GM18861 (cell line): ENCODE measurements at regions not wholly inside any gene's neighbourhood (a gene's known extent, or its start where the extent isn't known, plus 50 kb on each side); places are given as distances from the start of the nearest gene placed in this dataset.
A peak's percentile ranks its signal among the peaks of the same experiment; 100 is the strongest.

Experiments used
- ATAC-seq: cut with Tn5 transposase; IDR thresholded peaks from one replicate; pipeline ENCODE4 v1.9.1; 2021; ENCODE audit not compliant: unreplicated experiment

DNA sequence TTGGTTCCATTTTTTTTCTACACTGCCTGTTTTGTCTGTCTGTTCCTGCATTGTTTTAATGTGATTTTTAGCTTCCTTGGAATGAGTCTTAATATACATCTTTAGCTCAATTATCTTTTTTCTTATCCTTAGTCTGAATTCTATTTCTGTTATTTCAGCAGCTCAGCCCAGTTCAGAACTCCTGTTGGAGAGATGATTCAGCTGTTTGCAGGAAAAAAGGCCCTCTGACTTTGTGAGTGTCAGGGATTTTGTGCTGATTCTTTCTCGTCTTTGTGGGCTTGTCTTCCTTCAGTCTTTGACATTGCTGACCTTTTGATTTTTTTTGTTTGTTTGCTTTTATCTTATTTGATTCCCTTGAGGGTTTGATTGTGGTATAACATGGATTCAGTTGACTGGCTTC, 343.2 kb upstream of the TRAM1L1 start:
- ATAC-seq, result no peak

DNA sequence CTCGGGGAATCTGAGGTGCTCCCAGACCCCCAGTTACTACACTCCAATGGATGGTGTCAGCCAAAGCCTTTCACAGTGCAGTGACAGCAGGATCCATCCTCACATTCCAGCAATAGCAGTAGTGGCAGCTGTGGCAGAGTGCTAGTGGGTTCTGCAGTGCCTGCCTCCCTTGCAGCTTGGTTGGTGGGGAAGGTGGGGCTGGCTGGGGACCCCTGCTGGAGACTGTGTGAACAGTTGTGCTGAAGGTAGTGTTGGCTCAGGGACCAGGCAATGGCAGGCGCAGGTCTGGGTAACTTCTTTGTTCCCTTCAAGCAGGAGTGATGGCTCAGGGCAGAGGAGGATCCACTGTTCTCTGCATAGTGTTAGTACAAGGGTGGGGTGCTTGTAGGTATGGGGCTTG, 343.7 kb upstream of the TRAM1L1 start:
- ATAC-seq, result no peak

GRCh38 chr4:117429506-117429905, 344.1 kb upstream of the TRAM1L1 start:
- ATAC-seq, result no peak

DNA sequence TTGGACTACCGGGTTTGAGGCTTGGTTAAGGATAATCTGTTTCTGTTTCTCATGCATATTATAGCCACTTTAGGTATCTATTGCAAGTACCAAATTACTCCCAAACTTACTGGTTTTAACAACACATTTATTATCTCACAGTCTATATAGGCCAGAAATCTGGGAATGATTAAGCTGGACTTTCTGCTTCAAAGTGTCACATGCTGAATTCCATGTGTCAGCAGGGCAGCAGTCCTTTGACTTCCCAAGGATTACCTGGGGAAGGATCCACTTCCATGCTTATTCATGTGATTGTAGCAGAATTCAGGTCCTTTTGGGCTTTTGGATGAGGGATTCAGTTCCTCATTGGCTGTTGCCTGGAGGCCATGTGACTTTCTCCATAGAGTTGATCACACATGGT, 349.0 kb upstream of the TRAM1L1 start:
- ATAC-seq, result no peak

- ATAC-seq, result peak; percentile 49
These were observed 362.5 kb upstream of the TRAM1L1 start for GRCh38 chr4:117447925-117448324.

DNA sequence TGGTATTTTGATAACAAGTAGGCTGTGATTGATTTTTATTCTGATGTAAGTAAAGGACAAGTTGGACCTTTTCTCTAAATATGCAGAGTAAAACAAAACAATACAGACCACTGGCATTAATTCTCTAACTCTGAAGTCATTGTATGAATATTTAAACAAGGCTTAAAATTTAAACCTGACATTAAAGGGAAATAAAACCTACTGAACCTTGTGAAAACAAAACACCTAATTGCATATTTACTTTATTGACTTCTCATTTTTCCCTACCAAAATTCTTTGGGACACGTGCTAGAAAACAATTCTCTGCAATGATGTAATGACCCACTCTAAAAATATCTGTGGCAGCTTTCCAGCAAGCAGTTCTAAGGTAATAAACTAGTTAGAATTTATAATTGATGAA, 369.7 kb upstream of the TRAM1L1 start:
- no peak for ATAC-seq

DNA sequence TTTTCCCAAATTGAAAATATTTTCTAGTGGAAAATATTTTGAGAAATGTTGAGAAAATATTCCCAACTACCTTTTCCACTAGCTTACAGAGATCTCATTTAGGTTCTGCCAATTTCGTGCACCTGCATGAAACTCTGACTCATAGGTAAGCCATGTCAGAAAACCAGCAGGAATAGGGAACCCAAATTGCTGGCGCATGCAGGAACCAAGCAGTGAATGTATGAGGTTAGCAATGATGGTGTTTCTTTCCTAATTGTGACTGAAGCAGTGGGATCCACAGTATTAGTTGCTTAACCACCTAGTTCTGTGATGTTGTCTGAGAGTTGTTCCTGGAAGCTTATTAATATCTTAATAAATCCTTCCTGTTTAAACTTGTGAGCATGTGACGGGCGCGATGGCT, 381.0 kb upstream of the TRAM1L1 start:
- no peak for ATAC-seq

DNA sequence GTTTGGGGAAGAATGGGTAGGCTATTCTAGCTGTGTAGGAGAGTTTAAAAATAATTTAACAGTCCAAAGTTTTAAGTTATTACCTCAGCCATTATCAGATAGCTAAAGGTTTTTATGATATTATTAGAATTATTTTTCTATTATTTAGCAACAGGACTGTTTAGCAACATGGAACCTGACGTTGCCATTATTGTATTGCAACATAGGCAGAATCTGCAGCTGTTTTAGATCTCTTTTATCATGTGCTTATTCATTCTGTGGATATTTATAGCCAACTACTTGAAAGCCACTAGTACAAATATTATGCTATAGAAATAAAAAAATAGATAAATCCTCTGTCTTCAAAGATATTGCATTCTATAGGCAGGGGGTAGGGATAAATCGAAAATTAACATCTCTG, 382.0 kb upstream of the TRAM1L1 start:
- no peak for ATAC-seq

DNA sequence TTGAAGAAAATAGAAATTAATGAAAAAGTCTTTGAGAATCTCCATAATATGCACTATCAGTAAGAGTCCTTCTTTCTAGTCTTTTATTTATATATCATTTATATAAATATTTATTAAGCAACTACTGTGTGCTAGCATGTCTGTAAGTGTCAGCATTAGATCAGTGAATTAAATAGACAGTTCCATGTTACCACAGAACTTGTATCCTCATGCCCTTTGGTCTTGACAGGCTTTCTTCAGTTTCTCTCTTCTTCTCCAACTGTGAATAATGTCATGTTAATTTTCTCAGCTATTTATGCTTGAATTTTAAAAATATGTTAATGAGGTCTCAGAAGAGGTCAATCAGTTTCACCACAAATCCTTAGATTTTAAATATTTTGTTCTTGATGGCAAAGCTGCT, 389.6 kb upstream of the TRAM1L1 start:
- ATAC-seq, result no peak

DNA sequence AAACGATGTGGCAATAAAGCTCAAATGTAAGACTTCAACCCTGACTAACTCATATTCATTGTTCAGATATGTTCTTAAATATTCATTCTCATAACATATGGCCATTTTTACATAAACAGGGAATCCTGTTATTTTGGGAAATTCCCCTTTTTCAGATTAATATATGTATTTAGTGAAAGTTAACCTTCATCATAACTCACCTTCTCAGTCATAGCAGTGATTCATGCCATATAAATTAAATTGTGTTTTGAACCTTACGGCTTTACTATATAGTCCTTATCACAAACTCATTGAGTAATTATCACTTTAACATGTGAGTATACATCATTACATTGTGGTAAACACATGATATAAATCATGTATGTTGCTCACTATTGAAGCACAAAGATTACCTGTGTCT, 392.5 kb upstream of the TRAM1L1 start:
- no peak for ATAC-seq

GRCh38 chr4:117478702-117479101, 393.3 kb upstream of the TRAM1L1 start:
- peak; percentile 43 for ATAC-seq

- no peak for ATAC-seq
These were observed 394.3 kb upstream of the TRAM1L1 start for GRCh38 chr4:117479673-117480072.

DNA sequence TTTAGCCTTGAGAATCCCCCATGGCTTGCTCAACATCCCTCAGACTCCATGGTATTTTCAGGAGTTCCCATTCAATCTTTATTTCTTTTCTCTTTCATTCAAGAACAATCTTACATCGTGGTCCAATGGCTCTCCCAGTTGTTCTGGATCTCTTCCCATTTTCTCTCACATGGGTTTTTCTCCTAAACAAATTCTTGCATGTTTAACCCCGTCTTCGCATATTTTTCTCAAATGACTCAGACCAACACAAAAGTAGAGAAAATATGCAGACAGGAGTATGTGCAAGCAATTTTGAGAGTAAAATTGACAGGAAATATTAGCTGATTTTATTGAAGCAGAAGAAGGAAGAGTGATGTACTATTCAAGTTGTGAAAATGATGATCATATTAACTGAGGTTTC, 396.4 kb upstream of the TRAM1L1 start:
- no peak for ATAC-seq

DNA sequence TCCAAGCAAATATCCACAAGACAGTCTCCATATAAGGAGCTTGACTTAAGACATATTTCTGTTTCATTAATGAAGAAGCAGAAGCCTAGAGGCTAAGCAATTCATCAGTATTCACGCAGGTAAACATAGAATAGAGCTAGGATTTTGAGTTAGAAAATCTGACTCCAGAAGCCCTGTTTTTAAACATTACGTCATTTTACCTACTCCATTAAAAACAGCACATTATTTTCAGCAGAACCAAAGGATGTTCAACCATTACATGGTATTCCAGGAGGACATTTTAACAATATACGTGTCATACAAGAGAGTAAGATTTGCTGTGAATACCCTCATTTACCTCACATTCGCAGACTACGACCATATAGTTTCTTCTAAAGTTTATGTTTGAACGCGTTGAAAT, 403.3 kb upstream of the TRAM1L1 start:
- ATAC-seq, result no peak

DNA sequence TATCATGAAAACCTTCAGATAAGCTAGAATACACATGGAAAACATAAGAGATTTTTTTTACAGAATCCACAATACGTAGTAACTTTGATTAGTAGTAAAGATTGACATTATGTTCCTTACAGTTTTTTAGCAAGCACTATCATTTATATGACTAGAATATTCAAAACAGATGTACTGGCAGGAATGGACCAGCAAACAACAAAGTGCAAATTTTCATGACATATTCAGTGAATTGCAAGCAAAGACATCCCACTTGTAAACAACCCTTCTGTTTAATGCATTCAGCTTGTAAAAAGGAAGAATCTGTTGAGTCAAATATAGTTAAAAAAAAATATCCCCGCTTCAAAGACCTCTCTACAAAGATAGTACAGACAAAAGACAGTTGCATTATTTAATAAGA, 403.7 kb upstream of the TRAM1L1 start:
- no peak for ATAC-seq

- no peak for ATAC-seq
These were observed 406.1 kb upstream of the TRAM1L1 start for GRCh38 chr4:117491516-117491915.

DNA sequence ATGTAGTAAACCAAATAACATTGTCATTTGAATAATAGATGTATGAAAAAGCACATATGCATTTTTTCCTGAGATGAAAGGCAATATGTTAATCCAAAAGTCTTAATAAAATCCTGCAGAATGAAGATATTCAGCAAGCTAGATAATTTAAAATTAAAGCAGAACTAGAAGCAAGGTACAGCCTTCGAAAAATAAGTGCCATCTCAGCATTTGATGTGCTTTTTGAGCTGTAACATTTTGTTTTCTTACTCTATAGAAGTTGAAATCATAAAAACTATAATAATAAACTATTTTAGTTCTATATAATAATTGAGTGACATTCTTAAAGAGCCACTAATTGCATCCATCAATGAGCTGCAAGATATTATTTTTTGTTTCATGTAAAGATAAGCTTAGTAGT, 410.4 kb upstream of the TRAM1L1 start:
- no peak for ATAC-seq

GRCh38 chr4:117512414-117512813, 427.0 kb upstream of the TRAM1L1 start:
- ATAC-seq, result no peak

DNA sequence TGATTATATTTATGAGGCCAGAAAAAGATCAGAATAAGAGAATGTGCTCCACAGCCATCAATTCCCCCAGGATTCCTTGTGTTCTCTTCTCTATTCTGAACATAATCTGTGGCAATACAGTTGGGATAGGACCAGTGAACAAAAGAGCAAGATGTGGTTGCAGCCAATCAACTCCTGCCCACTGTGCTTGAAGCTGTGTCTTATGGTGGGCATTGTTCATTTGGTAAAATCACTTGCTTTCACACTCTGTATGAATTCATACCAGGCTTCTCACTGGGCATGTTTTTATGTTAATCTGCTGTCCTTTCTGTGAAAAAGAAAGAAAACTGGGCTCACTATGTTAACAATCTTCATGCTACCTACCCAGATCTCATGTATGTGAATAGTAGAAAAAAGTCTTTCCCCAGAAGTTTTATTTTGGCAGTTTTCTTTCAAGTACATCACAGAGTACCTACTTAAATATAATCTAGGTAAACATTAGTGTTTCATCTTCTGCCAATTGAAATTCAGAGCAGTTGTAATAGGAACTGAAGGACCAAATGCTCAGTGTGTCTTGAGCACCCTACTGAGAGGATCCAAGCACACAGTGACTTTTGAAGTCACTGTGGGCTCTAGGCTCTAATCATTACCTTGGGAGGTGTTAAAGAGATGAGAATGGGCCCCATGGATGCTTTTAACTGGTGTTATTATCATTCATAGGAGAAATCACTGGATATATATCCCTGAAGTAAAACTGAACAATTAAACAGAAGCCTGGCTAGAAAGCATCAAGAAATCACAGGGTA, 429.2 kb upstream of the TRAM1L1 start:
- no peak for ATAC-seq

DNA sequence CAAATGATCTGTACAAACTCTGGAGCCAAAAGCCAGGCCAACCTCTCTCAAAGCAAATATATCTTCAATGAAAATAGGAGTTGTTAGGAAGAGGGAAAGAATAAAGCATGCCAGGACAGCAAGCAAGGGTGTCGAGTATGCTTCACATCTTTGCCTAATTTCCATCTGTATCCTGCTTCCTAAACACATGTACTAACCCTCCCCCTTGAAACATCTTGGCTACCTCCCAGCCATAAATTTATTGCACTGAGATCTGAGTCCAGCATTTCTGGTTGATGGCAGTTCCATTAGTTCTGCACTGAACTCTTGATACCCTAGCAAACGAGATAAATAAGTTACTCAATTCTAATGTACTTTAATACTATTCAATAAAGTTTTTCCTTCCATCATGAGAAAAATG, 430.5 kb upstream of the TRAM1L1 start:
- no peak for ATAC-seq

DNA sequence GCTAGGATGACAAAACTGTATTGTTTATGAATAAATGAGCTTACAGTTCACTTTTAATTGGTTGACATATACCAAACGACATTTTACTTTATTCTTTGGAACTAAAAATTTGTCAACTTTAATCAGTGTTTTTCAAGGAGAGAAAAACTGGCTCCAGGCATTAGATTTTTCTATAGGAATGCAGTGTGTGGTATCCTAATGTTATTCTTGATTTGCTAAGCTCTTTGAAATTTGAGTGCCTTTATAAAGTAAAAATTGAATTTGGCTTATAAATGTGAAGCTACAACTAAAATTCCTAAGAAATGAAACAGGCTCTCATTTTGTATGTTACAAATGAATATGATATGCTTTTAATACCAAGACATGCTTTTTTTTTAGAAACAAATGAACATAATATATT, 442.2 kb upstream of the TRAM1L1 start:
- ATAC-seq, result no peak

DNA sequence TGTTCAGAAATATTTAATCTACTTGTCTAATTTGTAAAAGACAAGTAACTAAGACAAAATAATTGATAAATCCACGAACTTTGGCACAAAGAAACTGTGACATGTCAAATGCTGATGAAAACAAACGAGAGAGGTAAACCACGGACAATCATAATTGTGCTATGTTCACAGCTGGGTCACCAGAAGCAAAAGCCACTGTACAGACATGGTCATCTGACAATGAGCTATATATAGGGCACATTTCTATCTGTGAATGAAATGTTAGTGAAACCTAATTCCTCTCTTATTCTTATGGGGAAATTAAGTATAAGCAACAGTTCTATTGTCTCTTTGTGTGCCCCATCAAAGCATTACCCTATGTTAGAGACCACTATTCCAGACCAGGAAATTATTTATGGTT, 444.0 kb upstream of the TRAM1L1 start:
- ATAC-seq, result no peak

DNA sequence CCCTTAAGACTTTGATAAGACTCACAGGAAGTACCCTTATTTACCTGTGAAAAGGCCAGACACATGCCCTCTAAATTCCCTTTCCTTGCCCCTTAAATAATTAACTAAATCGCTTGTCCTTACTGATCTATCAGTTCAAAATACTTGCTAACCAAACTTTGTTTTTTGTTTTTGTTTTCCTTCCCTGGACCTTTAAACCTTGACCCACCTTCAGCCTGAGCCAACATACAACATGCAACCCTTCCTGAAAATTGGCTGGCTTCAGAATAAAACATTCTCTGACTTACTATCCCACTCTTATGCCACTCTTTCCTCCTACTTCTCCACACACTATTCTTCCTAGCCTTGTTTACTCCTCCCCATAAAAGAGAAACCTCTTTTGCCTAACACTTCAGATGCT, 448.1 kb upstream of the TRAM1L1 start:
- ATAC-seq, result no peak
